Cardiac muscle cell (in vitro differentiated cells and primary cell): ENCODE measurements at regions not wholly inside any gene's neighbourhood (a gene's known extent, or its start where the extent isn't known, plus 50 kb on each side); places are given as distances from the start of the nearest gene placed in this dataset.
A peak's percentile ranks its signal among the peaks of the same experiment; 100 is the strongest.

Experiments
- DNase-seq, 2 donors: peaks; one replicate each; pipeline versions ENCODE4 v3.0.0 to v3.0.0-alpha.2; 2010 to 2017; ENCODE audit warnings: low read depth in 1 of 2, low spot score in 1 of 2
- H3K27ac ChIP-seq: fragments of 200-600 bp; sonication (generic); 2 replicates; pipeline ENCODE4 v1.5.1; 2016
- H3K27me3 ChIP-seq: fragments of 200-600 bp; sonication (generic); 2 replicates; pipeline ENCODE4 v1.6.0; 2016; ENCODE audit warnings: control low read depth
- H3K36me3 ChIP-seq: fragments of 200-600 bp; sonication (generic); 2 replicates; pipeline ENCODE4 v1.5.1; 2016; ENCODE audit warnings: control low read depth
- H3K4me1 ChIP-seq: fragments of 200-600 bp; sonication (generic); 2 replicates; pipeline ENCODE4 v1.8.1; 2017; ENCODE audit warnings: low read depth, mild to moderate bottlenecking, mixed run types
- H3K4me3 ChIP-seq: fragments of 200-600 bp; sonication (generic); 2 replicates; pipeline ENCODE4 v1.5.1; 2016; ENCODE audit warnings: mild to moderate bottlenecking
- H3K9me3 ChIP-seq: fragments of 200-600 bp; sonication (generic); 2 replicates; pipeline ENCODE4 v1.5.1; 2017; ENCODE audit warnings: low read depth, mild to moderate bottlenecking, control low read depth
- TF ChIP-seq, protein P1 (sequence below): IDR thresholded peaks from 2 replicates; pipeline ENCODE4 v1.5.1; 2012; ENCODE audit warnings: low read depth, mild to moderate bottlenecking, low read length

DNA sequence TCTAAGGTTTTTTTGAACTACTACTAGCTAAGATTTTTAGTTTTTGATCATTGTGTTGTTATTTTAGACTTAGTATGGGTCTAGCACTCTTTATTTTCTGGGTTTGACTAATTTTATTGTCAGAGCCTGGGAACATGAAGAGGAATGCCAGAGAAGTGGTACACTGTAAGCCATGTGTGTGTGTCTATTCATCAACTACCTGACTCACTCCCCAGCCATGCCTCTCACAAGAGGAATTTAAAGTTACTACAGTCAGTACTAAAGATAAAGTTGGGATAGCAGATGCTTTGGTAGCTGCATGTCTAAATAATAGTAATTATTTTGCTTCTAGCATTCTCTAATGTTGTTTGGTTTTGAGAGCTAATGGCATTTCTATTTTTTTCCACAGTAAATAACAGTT lies 264.8 kb downstream of the CSNK1G3 start:
- no peak overlapping the region for H3K4me3 ChIP-seq

DNA sequence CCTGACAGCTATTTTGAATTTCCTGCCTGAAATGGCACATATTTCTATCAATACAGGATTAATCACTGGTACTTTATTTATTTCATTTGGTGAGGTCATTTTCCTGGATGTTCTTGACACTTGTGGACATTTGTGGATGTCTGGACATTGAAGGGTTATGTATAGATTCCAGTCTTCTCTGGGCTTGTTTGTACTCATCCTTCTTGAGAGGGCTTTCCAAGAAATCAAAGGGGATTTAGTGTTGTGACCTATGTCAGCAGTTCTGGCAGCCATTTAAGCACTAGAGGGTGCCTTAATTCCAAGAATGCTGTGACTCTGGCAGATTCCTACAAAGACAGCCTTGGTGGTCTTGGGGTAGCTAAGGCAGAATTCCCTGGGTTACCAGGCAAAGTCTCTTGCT lies 259.7 kb downstream of the CSNK1G3 start:
- no peak for DNase-seq
- H3K27ac ChIP-seq: no peak overlapping the region

More for the DNA sequence above, 264.8 kb downstream of the CSNK1G3 start:
- H3K27me3 ChIP-seq: no peaks in the 10 kb centered on the region
- peak in 1 of 2 donors; percentile 46 for DNase-seq
- no peaks in the 10 kb centered on the region for H3K9me3 ChIP-seq
- H3K4me1 ChIP-seq: no peaks in the 10 kb centered on the region
- no peaks in the 10 kb centered on the region for H3K36me3 ChIP-seq
- H3K27ac ChIP-seq: no peak overlapping the region
- TF ChIP-seq, protein P1, sequence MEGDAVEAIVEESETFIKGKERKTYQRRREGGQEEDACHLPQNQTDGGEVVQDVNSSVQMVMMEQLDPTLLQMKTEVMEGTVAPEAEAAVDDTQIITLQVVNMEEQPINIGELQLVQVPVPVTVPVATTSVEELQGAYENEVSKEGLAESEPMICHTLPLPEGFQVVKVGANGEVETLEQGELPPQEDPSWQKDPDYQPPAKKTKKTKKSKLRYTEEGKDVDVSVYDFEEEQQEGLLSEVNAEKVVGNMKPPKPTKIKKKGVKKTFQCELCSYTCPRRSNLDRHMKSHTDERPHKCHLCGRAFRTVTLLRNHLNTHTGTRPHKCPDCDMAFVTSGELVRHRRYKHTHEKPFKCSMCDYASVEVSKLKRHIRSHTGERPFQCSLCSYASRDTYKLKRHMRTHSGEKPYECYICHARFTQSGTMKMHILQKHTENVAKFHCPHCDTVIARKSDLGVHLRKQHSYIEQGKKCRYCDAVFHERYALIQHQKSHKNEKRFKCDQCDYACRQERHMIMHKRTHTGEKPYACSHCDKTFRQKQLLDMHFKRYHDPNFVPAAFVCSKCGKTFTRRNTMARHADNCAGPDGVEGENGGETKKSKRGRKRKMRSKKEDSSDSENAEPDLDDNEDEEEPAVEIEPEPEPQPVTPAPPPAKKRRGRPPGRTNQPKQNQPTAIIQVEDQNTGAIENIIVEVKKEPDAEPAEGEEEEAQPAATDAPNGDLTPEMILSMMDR: no peak

DNA sequence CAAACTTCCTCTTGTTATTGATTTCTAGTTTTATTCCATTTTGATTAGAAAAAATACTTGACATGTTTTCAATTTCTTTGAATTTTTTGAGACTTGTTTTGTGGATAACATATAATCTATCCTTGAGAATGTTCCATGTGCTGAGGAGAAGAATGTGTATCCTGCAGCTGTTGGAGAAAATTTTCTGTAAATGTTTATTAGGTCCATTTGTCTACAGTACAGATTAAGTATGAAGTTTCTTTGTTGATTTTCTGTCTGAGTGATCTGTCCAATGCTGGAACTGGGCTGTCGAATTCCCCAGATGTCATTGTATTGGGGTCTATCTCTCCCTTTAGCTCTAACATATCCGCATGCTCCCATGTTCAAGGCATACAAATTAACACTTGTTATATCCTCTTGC lies 251.2 kb downstream of the CSNK1G3 start:
- Histone ChIP-seq H3K27me3 (no peaks in the 10 kb centered on the region), H3K9me3 (no peaks in the 10 kb centered on the region), H3K36me3 (no peaks in the 10 kb centered on the region), H3K4me3 (no peak overlapping the region), H3K4me1 (no peaks in the 10 kb centered on the region), H3K27ac (no peak overlapping the region)
- TF ChIP-seq, protein P1: no peak
- no peak for DNase-seq

More for the DNA sequence above, 259.7 kb downstream of the CSNK1G3 start:
- Histone ChIP-seq H3K9me3 (no peaks in the 10 kb centered on the region), H3K4me1 (no peaks in the 10 kb centered on the region), H3K4me3 (no peak overlapping the region), H3K36me3 (no peaks in the 10 kb centered on the region), H3K27me3 (no peaks in the 10 kb centered on the region)
- TF ChIP-seq, protein P1: no peak

DNA sequence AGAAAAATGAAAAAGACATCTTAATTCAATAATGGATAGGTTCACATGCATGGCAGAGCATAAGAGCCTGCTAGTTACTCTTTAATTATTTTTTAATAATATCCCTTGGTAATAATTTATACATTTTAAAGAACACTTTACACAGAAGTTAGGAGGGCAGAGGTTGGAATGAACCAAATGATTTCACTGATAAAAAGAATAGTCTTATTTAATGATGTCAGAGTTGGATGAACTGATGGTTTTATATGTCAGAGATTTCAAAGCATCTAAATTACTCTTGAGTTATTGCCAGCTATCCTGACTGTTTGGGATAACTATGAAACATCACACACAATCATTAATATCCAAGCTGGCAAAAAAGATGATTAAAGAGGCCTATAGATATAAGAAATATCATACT lies 244.8 kb downstream of the CSNK1G3 start:
- no peak for DNase-seq
- TF ChIP-seq, protein P1: no peak
- no peaks in the 10 kb centered on the region for H3K36me3 ChIP-seq
- no peak overlapping the region for H3K27ac ChIP-seq
- H3K27me3 ChIP-seq: no peaks in the 10 kb centered on the region
- H3K4me1 ChIP-seq: peaks cover 25% of the 10 kb centered on the region
- no peak overlapping the region for H3K4me3 ChIP-seq
- no peaks in the 10 kb centered on the region for H3K9me3 ChIP-seq

DNA sequence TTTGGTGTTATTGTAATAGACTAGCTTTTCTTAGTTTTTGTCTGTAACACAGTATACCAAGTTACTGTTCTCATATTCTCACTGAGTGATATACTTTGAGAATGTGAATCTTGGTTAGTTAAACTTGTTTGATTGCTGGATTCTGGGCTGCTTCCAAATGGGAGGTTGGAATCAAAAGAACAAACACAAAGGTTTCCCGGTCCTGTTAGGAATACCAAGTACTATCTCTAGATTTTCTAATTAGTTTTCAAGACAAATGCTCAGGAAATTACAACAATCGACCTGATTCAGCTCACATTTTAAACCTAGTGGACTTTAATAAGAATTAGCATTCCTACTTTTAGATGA lies 244.3 kb downstream of the CSNK1G3 start:
- H3K4me1 ChIP-seq: peaks cover 25% of the 10 kb centered on the region
- H3K9me3 ChIP-seq: no peaks in the 10 kb centered on the region
- no peaks in the 10 kb centered on the region for H3K27me3 ChIP-seq
- no peak overlapping the region for H3K27ac ChIP-seq
- H3K36me3 ChIP-seq: no peaks in the 10 kb centered on the region
- H3K4me3 ChIP-seq: no peak overlapping the region
- peak in 1 of 2 donors; percentile 27 for DNase-seq
- TF ChIP-seq, protein P1: no peak
